WTC11 (cell line): ENCODE measurements at regions not wholly inside any gene's neighbourhood (a gene's known extent, or its start where the extent isn't known, plus 50 kb on each side); places are given as distances from the start of the nearest gene placed in this dataset.

Experiments
- ATAC-seq: fragments of 200-7000 bp; cut with Tn5 transposase; 2 replicates; pipeline ENCODE4 v1.10.0; 2021; ENCODE audit warnings: mild to moderate bottlenecking, moderate library complexity
- CTCF ChIA-PET: fragments of 300-600 bp; sonication (Branson Sonifier 250); formaldehyde crosslinking; loops from one replicate; lab custom pipeline; 2021; ENCODE audit warnings: antibody characterized with exemption; lab: Charles Lee
- POLR2A ChIA-PET: fragments of 350-600 bp; sonication (Branson Sonifier 250); formaldehyde crosslinking; loops from one replicate; lab custom pipeline; 2021; ENCODE audit warnings: antibody characterized with exemption; lab: Charles Lee
- DNase-seq: peaks from one replicate; pipeline ENCODE4 v3.0.0; 2021; ENCODE audit warnings: low spot score
- H3K27ac Mint-ChIP-seq: 2 replicates; pipeline ENCODE4 v1.8.0; 2021; ENCODE audit warnings: mixed read lengths
- H3K27me3 Mint-ChIP-seq: 2 replicates; pipeline ENCODE4 v1.8.0; 2021; ENCODE audit warnings: low read depth, mild to moderate bottlenecking, moderate library complexity, mixed read lengths
- H3K36me3 Mint-ChIP-seq: 2 replicates; pipeline ENCODE4 v1.8.0; 2021; ENCODE audit warnings: mixed read lengths
- H3K4me1 Mint-ChIP-seq: 2 replicates; pipeline ENCODE4 v1.8.0; 2022; ENCODE audit warnings: mixed read lengths
- H3K4me3 Mint-ChIP-seq: 2 replicates; pipeline ENCODE4 v1.8.0; 2021; ENCODE audit warnings: mild to moderate bottlenecking, moderate library complexity, mixed read lengths
- H3K9me3 Mint-ChIP-seq: 2 replicates; pipeline ENCODE4 v1.8.0; 2021; ENCODE audit warnings: mixed read lengths
- ATF1 ChIP-seq: sonication (generic); formaldehyde crosslinking; IDR thresholded peaks from 2 replicates; pipeline ENCODE4 v1.8.1; 2023; ENCODE audit warnings: mild to moderate bottlenecking, moderate library complexity, missing genetic modification reagents
- CREM ChIP-seq: sonication (generic); formaldehyde crosslinking; IDR thresholded peaks from 2 replicates; pipeline ENCODE4 v1.8.1; 2022; ENCODE audit warnings: mild to moderate bottlenecking, missing genetic modification reagents, moderate library complexity
- ETV6 ChIP-seq: sonication (generic); formaldehyde crosslinking; IDR thresholded peaks from 2 replicates; pipeline ENCODE4 v1.8.1; 2022; ENCODE audit warnings: mild to moderate bottlenecking, missing genetic modification reagents
- IRF2 ChIP-seq: sonication (generic); formaldehyde crosslinking; IDR thresholded peaks from 2 replicates; pipeline ENCODE4 v1.8.0; 2022; ENCODE audit warnings: low read depth, missing genetic modification reagents, borderline replicate concordance
- NR3C1 ChIP-seq: sonication (generic); formaldehyde crosslinking; conservative IDR thresholded peaks from 2 replicates; pipeline ENCODE4 v1.8.1; 2023; ENCODE audit warnings: low read depth, mild to moderate bottlenecking, missing genetic modification reagents
- RELA ChIP-seq: sonication (generic); formaldehyde crosslinking; IDR thresholded peaks from 2 replicates; pipeline ENCODE4 v1.8.1; 2022; ENCODE audit warnings: missing genetic modification reagents, mild to moderate bottlenecking, borderline replicate concordance
- SMAD3 ChIP-seq: sonication (generic); formaldehyde crosslinking; IDR thresholded peaks from 2 replicates; pipeline ENCODE4 v1.8.0; 2022; ENCODE audit warnings: missing genetic modification reagents, mild to moderate bottlenecking, borderline replicate concordance
- SP1 ChIP-seq: sonication (generic); formaldehyde crosslinking; conservative IDR thresholded peaks from 2 replicates; pipeline ENCODE4 v1.8.1; 2022; ENCODE audit warnings: missing genetic modification reagents
- TCF7 ChIP-seq: sonication (generic); formaldehyde crosslinking; IDR thresholded peaks from 2 replicates; pipeline ENCODE4 v1.8.0; 2022; ENCODE audit warnings: mild to moderate bottlenecking, low read depth, missing genetic modification reagents, moderate library complexity
- ZNF219 ChIP-seq: sonication (generic); formaldehyde crosslinking; IDR thresholded peaks from 2 replicates; pipeline ENCODE4 v1.8.0; 2023; ENCODE audit warnings: missing genetic modification reagents, mild to moderate bottlenecking, borderline replicate concordance
- ZNF232 ChIP-seq: sonication (generic); formaldehyde crosslinking; IDR thresholded peaks from 2 replicates; pipeline ENCODE4 v1.8.0; 2022; ENCODE audit warnings: mild to moderate bottlenecking, missing genetic modification reagents
- ZNF263 ChIP-seq: sonication (generic); formaldehyde crosslinking; IDR thresholded peaks from 2 replicates; pipeline ENCODE4 v1.8.1; 2022; ENCODE audit warnings: low read depth, mild to moderate bottlenecking, moderate library complexity, missing genetic modification reagents
- ZNF671 ChIP-seq: fragments of 250-450 bp; sonication (Bioruptor Pico); IDR thresholded peaks from 2 replicates; pipeline ENCODE4 v1.8.0; 2021; ENCODE audit warnings: mild to moderate bottlenecking
- TF ChIP-seq, protein P1 (sequence below): fragments of 250-450 bp; sonication (Bioruptor Pico); IDR thresholded peaks from 2 replicates; pipeline ENCODE4 v1.9.0; 2021; ENCODE audit warnings: mild to moderate bottlenecking, borderline replicate concordance
- TF ChIP-seq, protein P2 (sequence below): sonication (generic); formaldehyde crosslinking; IDR thresholded peaks from 2 replicates; pipeline ENCODE4 v1.8.1; 2023; ENCODE audit warnings: mild to moderate bottlenecking, missing genetic modification reagents
- TF ChIP-seq, protein P3 (sequence below): sonication (generic); formaldehyde crosslinking; IDR thresholded peaks from 2 replicates; pipeline ENCODE4 v1.8.0; 2022; ENCODE audit warnings: mild to moderate bottlenecking, missing genetic modification reagents
- TF ChIP-seq, protein P4 (sequence below): sonication (generic); formaldehyde crosslinking; IDR thresholded peaks from 2 replicates; pipeline ENCODE4 v1.8.1; 2023; ENCODE audit warnings: mild to moderate bottlenecking, missing genetic modification reagents, moderate library complexity
- TF ChIP-seq, protein P5 (sequence below): sonication (generic); formaldehyde crosslinking; IDR thresholded peaks from 2 replicates; pipeline ENCODE4 v1.8.0; 2022; ENCODE audit warnings: mild to moderate bottlenecking, missing genetic modification reagents
- TF ChIP-seq, protein P6 (sequence below): sonication (generic); formaldehyde crosslinking; IDR thresholded peaks from 2 replicates; pipeline ENCODE4 v1.8.1; 2023; ENCODE audit warnings: mild to moderate bottlenecking, moderate library complexity, missing genetic modification reagents
- TF ChIP-seq, protein P7 (sequence below): sonication (generic); formaldehyde crosslinking; IDR thresholded peaks from 2 replicates; pipeline ENCODE4 v1.8.0; 2022; ENCODE audit warnings: missing genetic modification reagents

DNA sequence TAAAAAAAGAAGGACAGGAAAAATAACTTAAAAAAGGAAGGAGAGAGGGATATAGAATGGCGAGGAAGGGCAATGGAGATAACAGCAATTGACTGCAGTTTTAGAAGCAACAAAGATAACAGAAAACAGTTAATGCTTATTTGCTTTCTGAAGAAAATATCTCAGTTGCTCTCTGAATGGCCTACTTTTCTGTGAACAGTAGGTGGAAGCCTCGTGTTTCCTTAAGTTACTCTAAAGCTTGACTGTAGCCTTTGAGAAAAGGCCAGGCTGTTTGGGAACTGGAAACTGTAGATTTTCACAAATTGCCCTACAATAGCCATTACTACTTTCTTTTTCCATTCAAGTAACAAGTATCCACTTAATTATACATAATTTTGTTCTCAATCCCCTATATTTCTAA lies 404.5 kb downstream of the YTHDC2 start:
- Mint-ChIP-seq H3K27me3 (no peaks in the 10 kb centered on the region), H3K36me3 (no peaks in the 10 kb centered on the region), H3K9me3 (no peaks in the 10 kb centered on the region), H3K27ac (no peak overlapping the region), H3K4me1 (no peaks in the 10 kb centered on the region), H3K4me3 (no peak overlapping the region)
- no peak for DNase-seq
- ChIA-PET CTCF (interaction anchor here (0.6 to 2.8 kb wide), 2 partner anchors 150 to 238 kb away, joined by 3 to 9 read pairs; no protein-coding TSS in a partner anchor), POLR2A (no interaction called here)
- no peak for TF ChIP-seq ZNF232
- peak; percentile 48; the same call in 1 of the 2 replicates for ATAC-seq

DNA sequence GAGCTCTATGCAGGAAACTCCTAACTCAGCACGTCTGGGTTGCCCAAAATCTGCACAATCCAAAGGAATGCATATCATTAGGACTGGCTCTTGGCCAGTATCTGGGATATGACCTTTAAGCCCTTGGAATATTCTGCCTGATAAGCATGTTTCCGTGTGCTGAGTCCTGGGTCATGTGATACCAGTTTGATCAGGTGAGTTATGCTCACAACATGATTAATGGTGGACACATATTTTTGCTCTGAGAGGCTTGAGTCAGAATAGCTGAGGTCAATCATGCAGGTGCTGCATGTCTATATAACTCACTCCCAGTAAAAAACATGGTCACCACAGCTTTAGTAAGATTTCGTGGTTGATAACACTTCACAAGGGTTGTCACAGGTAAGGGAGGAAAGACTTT lies 408.8 kb downstream of the YTHDC2 start:
- H3K9me3 Mint-ChIP-seq, result no peaks in the 10 kb centered on the region
- no peaks in the 10 kb centered on the region for H3K36me3 Mint-ChIP-seq
- H3K27me3 Mint-ChIP-seq, result no peaks in the 10 kb centered on the region
- DNase-seq, result no peak
- H3K4me3 Mint-ChIP-seq, result no peak overlapping the region
- no peak for ATAC-seq
- no peak overlapping the region for H3K27ac Mint-ChIP-seq
- ChIA-PET CTCF (no interaction called here), POLR2A (no interaction called here)
- TF ChIP-seq, protein P1, sequence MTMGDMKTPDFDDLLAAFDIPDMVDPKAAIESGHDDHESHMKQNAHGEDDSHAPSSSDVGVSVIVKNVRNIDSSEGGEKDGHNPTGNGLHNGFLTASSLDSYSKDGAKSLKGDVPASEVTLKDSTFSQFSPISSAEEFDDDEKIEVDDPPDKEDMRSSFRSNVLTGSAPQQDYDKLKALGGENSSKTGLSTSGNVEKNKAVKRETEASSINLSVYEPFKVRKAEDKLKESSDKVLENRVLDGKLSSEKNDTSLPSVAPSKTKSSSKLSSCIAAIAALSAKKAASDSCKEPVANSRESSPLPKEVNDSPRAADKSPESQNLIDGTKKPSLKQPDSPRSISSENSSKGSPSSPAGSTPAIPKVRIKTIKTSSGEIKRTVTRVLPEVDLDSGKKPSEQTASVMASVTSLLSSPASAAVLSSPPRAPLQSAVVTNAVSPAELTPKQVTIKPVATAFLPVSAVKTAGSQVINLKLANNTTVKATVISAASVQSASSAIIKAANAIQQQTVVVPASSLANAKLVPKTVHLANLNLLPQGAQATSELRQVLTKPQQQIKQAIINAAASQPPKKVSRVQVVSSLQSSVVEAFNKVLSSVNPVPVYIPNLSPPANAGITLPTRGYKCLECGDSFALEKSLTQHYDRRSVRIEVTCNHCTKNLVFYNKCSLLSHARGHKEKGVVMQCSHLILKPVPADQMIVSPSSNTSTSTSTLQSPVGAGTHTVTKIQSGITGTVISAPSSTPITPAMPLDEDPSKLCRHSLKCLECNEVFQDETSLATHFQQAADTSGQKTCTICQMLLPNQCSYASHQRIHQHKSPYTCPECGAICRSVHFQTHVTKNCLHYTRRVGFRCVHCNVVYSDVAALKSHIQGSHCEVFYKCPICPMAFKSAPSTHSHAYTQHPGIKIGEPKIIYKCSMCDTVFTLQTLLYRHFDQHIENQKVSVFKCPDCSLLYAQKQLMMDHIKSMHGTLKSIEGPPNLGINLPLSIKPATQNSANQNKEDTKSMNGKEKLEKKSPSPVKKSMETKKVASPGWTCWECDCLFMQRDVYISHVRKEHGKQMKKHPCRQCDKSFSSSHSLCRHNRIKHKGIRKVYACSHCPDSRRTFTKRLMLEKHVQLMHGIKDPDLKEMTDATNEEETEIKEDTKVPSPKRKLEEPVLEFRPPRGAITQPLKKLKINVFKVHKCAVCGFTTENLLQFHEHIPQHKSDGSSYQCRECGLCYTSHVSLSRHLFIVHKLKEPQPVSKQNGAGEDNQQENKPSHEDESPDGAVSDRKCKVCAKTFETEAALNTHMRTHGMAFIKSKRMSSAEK, result no peak
- TF ChIP-seq, protein P2, sequence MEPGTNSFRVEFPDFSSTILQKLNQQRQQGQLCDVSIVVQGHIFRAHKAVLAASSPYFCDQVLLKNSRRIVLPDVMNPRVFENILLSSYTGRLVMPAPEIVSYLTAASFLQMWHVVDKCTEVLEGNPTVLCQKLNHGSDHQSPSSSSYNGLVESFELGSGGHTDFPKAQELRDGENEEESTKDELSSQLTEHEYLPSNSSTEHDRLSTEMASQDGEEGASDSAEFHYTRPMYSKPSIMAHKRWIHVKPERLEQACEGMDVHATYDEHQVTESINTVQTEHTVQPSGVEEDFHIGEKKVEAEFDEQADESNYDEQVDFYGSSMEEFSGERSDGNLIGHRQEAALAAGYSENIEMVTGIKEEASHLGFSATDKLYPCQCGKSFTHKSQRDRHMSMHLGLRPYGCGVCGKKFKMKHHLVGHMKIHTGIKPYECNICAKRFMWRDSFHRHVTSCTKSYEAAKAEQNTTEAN (CRISPR knock-in tag), result no peak
- TF ChIP-seq RELA (CRISPR knock-in tag) (no peak), IRF2 (no peak), ZNF263 (CRISPR knock-in tag) (no peak), SP1 (CRISPR knock-in tag) (no peak), ETV6 (no peak), NR3C1 (no peak)
- TF ChIP-seq, protein P3, sequence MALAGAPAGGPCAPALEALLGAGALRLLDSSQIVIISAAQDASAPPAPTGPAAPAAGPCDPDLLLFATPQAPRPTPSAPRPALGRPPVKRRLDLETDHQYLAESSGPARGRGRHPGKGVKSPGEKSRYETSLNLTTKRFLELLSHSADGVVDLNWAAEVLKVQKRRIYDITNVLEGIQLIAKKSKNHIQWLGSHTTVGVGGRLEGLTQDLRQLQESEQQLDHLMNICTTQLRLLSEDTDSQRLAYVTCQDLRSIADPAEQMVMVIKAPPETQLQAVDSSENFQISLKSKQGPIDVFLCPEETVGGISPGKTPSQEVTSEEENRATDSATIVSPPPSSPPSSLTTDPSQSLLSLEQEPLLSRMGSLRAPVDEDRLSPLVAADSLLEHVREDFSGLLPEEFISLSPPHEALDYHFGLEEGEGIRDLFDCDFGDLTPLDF, result no peak
- TF ChIP-seq, protein P4, sequence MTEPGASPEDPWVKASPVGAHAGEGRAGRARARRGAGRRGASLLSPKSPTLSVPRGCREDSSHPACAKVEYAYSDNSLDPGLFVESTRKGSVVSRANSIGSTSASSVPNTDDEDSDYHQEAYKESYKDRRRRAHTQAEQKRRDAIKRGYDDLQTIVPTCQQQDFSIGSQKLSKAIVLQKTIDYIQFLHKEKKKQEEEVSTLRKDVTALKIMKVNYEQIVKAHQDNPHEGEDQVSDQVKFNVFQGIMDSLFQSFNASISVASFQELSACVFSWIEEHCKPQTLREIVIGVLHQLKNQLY (CRISPR knock-in tag), result no peak
- TF ChIP-seq, protein P5, sequence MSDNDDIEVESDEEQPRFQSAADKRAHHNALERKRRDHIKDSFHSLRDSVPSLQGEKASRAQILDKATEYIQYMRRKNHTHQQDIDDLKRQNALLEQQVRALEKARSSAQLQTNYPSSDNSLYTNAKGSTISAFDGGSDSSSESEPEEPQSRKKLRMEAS (CRISPR knock-in tag), result no peak
- TF ChIP-seq, protein P6, sequence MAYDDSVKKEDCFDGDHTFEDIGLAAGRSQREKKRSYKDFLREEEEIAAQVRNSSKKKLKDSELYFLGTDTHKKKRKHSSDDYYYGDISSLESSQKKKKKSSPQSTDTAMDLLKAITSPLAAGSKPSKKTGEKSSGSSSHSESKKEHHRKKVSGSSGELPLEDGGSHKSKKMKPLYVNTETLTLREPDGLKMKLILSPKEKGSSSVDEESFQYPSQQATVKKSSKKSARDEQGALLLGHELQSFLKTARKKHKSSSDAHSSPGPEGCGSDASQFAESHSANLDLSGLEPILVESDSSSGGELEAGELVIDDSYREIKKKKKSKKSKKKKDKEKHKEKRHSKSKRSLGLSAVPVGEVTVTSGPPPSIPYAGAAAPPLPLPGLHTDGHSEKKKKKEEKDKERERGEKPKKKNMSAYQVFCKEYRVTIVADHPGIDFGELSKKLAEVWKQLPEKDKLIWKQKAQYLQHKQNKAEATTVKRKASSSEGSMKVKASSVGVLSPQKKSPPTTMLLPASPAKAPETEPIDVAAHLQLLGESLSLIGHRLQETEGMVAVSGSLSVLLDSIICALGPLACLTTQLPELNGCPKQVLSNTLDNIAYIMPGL, result no peak
- H3K4me1 Mint-ChIP-seq, result no peaks in the 10 kb centered on the region

DNA sequence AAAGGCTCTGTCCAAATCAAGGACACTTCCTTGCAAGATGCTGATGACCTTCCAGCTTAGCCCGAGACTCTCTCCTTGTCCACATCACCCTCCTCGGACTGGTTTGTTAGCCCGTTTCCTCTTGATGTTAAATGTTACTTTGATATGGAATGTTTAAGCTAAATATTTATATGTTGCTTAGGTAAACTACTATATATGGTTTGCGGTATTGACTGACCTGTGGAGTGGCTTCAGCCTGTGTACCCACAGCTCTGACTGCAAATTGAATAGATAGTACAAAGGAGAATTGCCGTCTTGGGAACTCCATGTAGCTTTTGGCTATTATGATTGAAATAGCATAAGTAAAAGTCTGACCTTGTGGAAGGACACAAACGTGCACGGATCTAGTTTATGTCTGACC lies 422.0 kb downstream of the YTHDC2 start:
- Mint-ChIP-seq H3K4me3 (no peak overlapping the region), H3K9me3 (no peaks in the 10 kb centered on the region), H3K27ac (no peak overlapping the region), H3K4me1 (peaks cover 3% of the 10 kb centered on the region), H3K27me3 (no peaks in the 10 kb centered on the region), H3K36me3 (no peaks in the 10 kb centered on the region)
- no peak for ATAC-seq
- no peak for DNase-seq
- ChIA-PET CTCF (no interaction called here), POLR2A (no interaction called here)
- TF ChIP-seq ZNF219 (CRISPR knock-in tag) (no peak), CREM (CRISPR knock-in tag) (no peak), ATF1 (CRISPR knock-in tag) (no peak), NR3C1 (no peak), TCF7 (CRISPR knock-in tag) (no peak), SMAD3 (CRISPR knock-in tag) (no peak), ZNF671 (CRISPR knock-in tag) (no peak), ZNF263 (CRISPR knock-in tag) (no peak)
- TF ChIP-seq, protein P5 (CRISPR knock-in tag), result no peak
- TF ChIP-seq, protein P7, sequence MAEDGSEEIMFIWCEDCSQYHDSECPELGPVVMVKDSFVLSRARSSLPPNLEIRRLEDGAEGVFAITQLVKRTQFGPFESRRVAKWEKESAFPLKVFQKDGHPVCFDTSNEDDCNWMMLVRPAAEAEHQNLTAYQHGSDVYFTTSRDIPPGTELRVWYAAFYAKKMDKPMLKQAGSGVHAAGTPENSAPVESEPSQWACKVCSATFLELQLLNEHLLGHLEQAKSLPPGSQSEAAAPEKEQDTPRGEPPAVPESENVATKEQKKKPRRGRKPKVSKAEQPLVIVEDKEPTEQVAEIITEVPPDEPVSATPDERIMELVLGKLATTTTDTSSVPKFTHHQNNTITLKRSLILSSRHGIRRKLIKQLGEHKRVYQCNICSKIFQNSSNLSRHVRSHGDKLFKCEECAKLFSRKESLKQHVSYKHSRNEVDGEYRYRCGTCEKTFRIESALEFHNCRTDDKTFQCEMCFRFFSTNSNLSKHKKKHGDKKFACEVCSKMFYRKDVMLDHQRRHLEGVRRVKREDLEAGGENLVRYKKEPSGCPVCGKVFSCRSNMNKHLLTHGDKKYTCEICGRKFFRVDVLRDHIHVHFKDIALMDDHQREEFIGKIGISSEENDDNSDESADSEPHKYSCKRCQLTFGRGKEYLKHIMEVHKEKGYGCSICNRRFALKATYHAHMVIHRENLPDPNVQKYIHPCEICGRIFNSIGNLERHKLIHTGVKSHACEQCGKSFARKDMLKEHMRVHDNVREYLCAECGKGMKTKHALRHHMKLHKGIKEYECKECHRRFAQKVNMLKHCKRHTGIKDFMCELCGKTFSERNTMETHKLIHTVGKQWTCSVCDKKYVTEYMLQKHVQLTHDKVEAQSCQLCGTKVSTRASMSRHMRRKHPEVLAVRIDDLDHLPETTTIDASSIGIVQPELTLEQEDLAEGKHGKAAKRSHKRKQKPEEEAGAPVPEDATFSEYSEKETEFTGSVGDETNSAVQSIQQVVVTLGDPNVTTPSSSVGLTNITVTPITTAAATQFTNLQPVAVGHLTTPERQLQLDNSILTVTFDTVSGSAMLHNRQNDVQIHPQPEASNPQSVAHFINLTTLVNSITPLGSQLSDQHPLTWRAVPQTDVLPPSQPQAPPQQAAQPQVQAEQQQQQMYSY, result no peak
